ENCODE measurements at regions not wholly inside any gene's neighbourhood (a gene's known extent, or its start where the extent isn't known, plus 50 kb on each side); places are given as distances from the start of the nearest gene placed in this dataset.

GRCh38 chr5:77893225-77893860 lies 117.2 kb upstream of the TBCA start:
- TF ChIP-seq CTCF (IDR thresholded peaks at IDR 0.05; ENCODE audit: low read depth, low read length): no peak
- peak; percentile 69 for DNase-seq (ENCODE audit: extremely low read depth, low read depth)

- no peak for DNase-seq (ENCODE audit: extremely low read depth, low read depth)
- TF ChIP-seq CTCF (IDR thresholded peaks at IDR 0.05; ENCODE audit: low read depth, low read length): no peak
These were observed 116.2 kb upstream of the TBCA start for GRCh38 chr5:77892061-77893010.

GRCh38 chr5:77885519-77885918 lies 109.4 kb upstream of the TBCA start:
- TF ChIP-seq CTCF (IDR thresholded peaks at IDR 0.05; ENCODE audit: low read depth, low read length): no peak
- no peak for DNase-seq (ENCODE audit: extremely low read depth, low read depth)

- no peak for TF ChIP-seq CTCF (IDR thresholded peaks at IDR 0.05; ENCODE audit: low read depth, low read length)
- no peak for DNase-seq (ENCODE audit: extremely low read depth, low read depth)
These were observed 106.6 kb upstream of the TBCA start for GRCh38 chr5:77882670-77883257.

- no peak for TF ChIP-seq CTCF (IDR thresholded peaks at IDR 0.05; ENCODE audit: low read depth, low read length)
- no peak for DNase-seq (ENCODE audit: extremely low read depth, low read depth)
These were observed 105.4 kb upstream of the TBCA start for GRCh38 chr5:77881528-77881927.

GRCh38 chr5:77877516-77878355 lies 101.6 kb upstream of the TBCA start:
- no peak for DNase-seq (ENCODE audit: extremely low read depth, low read depth)
- no peak for TF ChIP-seq CTCF (IDR thresholded peaks at IDR 0.05; ENCODE audit: low read depth, low read length)
